IPS-NIHi7 (cell line): ENCODE measurements at regions not wholly inside any gene's neighbourhood (a gene's known extent, or its start where the extent isn't known, plus 50 kb on each side); places are given as distances from the start of the nearest gene placed in this dataset.
"Not testable (repeated sequence)": the region's sequence is repeated elsewhere in the genome, so short reads cannot be mapped to it uniquely, and the experiment has no call there.

Source experiments
- DNase-seq: peaks from one replicate; pipeline ENCODE4 v3.0.0; 2012; ENCODE audit warnings: mixed read lengths; ENCODE audit errors: extremely low spot score

GRCh38 chr7:24052572-24053260, 231.3 kb upstream of the NPY start:
- no peak for DNase-seq

DNA sequence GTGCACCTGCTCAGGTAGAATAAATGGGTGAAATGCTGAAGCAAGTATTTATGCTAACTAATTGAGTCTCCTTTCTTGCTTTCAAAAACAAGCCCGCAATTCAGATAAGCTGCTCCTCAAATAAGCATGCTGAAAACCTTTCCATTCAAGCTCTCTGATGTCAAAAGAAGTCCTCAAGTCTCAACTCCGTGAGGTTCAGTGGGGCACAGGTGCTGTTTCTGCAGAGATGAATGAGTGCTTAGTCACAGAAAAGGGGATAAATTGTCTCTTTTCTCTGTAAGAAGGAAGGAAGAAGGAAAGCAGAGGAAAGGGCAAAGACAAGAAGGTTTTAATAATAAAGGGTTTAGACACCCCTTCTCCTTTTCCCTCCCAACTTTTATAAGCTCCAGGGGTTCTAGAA, 229.8 kb upstream of the NPY start:
- DNase-seq: no peak

DNA sequence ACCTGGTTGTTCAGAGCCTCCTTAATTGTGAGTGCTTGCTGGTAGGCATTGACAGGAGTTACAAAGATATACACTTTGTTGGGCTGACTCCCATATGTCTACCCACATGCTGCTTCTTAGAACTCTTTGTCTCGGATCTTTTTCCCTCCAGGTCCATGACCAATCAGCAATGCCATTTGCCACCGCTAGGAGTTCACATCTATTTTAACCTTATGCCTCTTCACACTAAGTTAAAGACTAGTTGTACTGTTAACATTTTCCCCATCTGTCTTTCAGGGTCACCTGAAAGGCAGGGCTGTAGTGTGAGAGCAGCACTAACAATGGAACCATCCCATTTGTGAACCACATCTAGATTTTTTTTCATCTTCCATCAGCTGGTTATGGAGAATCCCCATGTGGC, 226.7 kb upstream of the NPY start:
- no peak for DNase-seq

DNA sequence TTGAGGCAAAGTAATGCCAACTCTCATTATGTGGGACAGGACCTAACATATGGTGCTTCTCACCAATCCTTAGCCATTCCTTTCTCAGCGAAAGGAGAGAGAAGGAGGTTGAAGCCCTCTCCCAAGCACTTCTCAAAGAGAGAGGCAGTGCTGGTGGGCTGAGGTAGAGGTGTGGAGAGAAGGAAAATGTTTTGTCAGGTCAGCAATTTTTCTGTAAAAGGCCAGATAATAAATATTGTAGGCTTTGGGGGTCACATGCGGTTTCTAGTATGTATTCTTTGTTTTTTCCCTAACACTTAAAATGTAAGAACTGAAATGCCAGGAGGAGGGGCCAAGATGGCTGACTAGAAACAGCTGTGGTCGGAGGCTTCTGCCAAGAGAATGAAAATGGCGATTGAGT, 225.0 kb upstream of the NPY start:
- DNase-seq: no peak

DNA sequence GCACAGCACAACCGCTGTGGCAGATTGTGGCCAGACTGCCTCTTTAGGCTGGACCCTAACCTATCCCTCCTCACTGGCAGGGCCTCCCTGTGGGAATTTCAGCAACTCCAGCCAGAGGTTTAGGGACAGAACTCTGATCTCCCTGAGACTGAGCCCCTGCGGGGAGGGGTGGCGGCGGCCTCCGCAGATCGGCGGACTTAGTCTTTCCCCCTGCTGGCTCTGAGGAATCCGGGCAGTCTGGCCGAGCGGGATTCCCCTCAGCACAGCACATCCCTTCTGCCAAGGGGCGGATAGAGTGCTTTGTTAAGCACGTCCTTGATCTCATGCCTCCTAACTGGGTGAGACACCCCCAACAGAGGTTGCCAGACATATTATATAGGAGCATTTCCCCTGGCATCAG, 224.2 kb upstream of the NPY start:
- peak; percentile 30 for DNase-seq

GRCh38 chr7:24063721-24064120, 220.3 kb upstream of the NPY start:
- no peak for DNase-seq

DNA sequence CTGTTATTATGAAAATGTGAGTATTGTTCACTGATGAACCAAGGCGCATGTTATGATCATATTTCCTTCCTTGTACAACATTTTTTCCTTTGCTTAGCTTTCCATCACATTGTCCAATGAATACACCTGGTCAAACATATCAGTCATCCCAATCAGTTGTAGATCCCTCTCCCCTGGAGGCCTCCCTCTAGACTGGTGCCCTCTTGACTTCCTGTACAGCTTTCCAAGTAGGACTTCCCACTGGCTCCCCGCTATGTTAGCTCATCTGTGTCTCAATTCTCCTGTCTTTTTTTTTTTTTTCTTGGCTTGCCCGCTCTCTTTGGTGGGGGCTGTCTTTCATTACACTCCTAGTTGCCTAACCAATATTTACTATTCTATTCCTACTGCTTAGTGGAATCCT, 214.2 kb upstream of the NPY start:
- DNase-seq: no peak

- no peak for DNase-seq
Observed at GRCh38 chr7:24073651-24074420, 210.2 kb upstream of the NPY start.

DNA sequence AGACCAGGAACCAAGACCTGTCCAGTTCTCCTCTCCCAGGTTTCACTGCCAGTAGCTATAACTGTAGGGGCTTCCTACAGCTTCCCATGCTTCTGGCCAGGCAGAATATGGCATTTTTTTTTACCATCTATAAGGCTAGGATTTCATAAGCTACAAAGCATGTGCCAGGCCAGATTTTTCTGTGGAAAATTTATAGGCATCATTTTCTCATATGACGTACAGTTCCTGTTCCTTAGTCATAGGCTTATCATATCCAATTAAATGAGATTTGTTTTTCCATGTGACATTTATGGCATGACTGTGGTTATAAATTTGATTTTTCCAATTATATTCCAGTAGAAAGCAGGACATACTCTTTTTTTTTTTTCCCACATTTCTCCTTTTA, 208.6 kb upstream of the NPY start:
- no peak for DNase-seq

DNA sequence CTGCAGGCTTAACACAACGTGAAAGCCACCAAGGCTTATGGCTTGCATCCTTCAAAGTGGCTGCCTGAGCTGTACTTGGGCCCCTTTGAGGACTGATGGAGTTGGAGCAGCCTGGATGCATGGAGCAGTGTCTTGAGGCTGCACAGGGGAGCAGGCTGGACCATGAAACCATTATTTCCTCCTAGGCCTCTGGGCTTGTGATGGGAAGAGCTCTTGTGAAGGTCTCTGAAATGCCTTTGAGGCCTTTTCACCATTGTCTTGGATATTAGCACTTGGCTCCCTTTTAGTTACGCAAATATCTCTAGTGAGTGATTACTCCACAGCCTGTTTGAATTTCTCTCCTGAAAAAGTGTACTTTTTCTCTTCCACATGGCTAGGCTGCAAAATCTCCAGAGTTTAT, 201.2 kb upstream of the NPY start:
- DNase-seq: no peak

GRCh38 chr7:24102988-24103387, 181.0 kb upstream of the NPY start:
- no peak for DNase-seq

DNA sequence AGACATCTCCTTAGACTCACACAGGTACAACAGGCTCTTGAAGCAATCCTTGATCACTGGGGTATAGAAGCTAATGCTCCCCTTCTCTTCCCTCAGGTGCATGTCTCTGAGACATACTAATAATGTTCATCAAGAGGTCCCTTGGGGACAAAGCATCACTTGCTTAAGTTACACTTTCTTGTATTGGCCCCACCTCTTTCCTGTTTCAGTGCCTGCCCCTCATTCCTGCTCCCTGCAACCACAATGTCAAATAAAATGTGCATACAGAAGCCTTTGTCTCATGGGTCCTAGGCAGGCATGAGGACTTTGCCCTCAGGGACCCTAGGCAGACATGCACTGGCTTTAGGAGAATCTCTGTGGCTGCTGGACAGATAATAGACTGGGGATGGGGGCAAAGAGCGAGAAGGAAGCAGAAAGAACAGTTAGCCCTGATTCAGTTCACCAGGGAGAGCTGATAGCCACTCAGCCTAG, 175.0 kb upstream of the NPY start:
- DNase-seq: no peak

DNA sequence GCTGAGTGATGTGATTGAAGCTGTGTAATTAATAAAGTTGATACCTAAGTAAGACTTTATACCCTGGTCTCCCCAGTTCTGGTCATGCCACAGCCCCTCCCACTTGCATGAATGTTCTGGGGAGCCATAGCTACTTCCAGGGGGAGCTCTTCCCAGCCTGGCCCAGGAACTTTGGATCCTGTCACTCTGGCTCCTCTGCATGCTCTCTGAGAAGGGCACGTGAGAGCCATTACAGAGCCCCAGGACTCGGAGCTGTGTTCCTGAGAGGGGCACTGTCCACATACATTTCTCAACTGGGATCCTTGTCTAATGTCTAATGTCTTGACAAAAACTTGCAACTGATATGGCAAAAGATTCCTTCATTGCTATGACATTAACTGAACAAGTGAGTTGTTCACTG, 173.9 kb upstream of the NPY start:
- DNase-seq: no peak

DNA sequence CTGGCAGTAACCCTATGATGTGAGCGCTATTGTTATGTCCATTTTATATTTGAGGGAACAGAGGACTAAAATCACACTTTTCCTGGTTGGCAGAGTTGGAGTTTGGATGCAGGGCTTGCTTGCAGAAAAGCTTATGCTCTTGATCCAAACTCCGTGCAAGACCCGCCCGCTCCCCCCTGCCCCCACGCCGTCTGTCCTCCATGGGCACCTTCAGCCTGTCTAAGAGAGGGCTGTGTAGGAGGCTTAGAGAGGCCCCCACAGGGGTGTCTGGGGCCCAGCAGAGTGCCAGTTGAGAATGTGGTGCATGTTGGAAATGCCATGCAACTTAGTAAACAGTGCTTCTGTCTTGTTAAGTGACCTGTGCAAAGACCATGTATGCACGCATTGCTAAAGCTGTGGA, 170.5 kb upstream of the NPY start:
- DNase-seq: no peak

GRCh38 chr7:24115661-24116060, 168.3 kb upstream of the NPY start:
- DNase-seq: no peak

- DNase-seq: not testable (repeated sequence)
Observed at GRCh38 chr7:24117903-24118499, 166.0 kb upstream of the NPY start.

DNA sequence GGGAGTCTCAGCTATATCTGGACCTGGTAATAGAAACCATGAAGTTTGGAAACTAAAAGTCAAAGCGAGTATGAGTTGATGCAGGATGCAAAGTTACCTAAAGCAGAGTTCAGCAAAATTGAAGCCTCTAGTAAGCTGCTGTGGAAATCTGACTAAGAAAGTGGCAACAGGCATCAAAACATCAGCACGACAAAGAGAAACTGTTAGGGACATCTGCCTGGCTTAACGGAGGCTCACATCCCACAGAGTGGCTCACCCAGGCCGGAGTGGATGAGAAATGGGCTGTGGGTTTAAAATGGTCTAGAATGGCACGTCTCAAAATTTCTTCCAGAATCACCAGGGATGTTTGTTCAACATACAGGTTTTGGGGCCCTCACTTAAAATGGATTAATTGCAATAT, 164.1 kb upstream of the NPY start:
- no peak for DNase-seq

- no peak for DNase-seq
Observed at GRCh38 chr7:24123076-24123475, 160.9 kb upstream of the NPY start.

- no peak for DNase-seq
Observed at GRCh38 chr7:24125765-24126164, 158.2 kb upstream of the NPY start.

GRCh38 chr7:24127930-24128329, 156.1 kb upstream of the NPY start:
- no peak for DNase-seq

GRCh38 chr7:24129597-24129996, 154.4 kb upstream of the NPY start:
- no peak for DNase-seq

- DNase-seq: no peak
Observed at GRCh38 chr7:24130631-24131030, 153.4 kb upstream of the NPY start.

DNA sequence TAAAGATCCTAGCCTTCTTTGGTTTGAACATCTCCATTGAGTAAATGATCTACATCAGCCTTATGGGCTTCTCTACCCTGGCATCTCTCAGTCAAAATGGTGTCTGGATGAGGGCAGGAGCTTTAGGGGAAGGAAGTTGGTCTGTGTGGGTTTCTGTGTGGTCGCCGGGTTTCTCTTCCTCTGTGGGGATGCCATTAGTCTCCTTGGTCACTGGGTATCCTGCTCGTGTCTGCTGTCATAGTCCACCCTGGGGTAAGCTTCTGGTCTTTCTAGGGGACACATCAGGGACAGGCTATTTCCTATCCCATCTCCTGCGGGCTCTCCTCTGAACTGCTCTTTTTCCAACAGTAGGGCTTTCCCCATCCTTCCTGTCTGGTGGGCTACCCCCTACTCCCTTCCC, 150.3 kb upstream of the NPY start:
- no peak for DNase-seq
